ENCODE measurements at regions not wholly inside any gene's neighbourhood (a gene's known extent, or its start where the extent isn't known, plus 50 kb on each side); places are given as distances from the start of the nearest gene placed in this dataset.

DNA sequence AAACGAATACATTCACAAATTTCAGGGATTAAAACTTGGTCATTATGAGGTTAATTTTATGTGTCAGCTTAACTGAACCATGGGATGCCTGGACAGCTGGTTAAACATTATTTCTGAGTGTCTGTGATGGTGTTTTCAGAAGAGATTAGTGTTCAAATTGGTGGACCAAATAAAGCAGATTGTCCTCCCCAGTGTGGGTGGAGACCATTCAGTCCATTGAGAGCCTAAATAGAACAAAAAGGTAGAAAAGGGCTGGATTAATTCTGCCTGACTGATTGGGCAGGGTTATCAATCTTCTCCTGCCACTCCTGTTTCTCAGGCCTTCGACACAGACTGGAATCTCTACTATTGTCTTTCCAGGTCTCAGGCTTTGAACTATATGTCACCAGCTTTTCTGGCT lies 203.8 kb upstream of the SLITRK6 start:
- DNase-seq (ENCODE audit: low read depth), result no peak
- TF ChIP-seq, protein P1, sequence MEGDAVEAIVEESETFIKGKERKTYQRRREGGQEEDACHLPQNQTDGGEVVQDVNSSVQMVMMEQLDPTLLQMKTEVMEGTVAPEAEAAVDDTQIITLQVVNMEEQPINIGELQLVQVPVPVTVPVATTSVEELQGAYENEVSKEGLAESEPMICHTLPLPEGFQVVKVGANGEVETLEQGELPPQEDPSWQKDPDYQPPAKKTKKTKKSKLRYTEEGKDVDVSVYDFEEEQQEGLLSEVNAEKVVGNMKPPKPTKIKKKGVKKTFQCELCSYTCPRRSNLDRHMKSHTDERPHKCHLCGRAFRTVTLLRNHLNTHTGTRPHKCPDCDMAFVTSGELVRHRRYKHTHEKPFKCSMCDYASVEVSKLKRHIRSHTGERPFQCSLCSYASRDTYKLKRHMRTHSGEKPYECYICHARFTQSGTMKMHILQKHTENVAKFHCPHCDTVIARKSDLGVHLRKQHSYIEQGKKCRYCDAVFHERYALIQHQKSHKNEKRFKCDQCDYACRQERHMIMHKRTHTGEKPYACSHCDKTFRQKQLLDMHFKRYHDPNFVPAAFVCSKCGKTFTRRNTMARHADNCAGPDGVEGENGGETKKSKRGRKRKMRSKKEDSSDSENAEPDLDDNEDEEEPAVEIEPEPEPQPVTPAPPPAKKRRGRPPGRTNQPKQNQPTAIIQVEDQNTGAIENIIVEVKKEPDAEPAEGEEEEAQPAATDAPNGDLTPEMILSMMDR (conservative IDR thresholded peaks at IDR 0.05; ENCODE audit: low read depth, low read length), result no peak
- no peak overlapping the region for H3K4me3 ChIP-seq (ENCODE audit: low read depth, low read length)

DNA sequence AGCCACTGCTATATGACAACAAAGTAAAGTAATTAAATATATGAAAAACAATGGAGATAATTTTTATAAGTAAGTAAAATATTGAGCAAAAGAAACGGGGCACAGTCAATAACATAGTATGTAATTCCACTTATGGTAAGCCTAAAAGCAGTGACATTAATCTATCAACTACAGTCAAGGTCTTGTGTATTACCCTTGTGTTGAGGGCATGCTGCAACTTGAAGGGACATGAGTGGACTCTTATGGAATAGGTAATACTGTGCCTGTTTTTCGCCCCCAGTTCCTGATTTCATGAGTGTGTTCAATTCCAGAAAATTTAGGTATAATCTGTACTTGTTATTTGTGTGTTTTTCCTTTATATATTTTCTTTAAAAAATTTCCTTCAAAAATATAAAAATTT lies 201.3 kb upstream of the SLITRK6 start:
- no peak overlapping the region for H3K4me3 ChIP-seq (ENCODE audit: low read depth, low read length)
- no peak for DNase-seq (ENCODE audit: low read depth)
- TF ChIP-seq, protein P1 (conservative IDR thresholded peaks at IDR 0.05; ENCODE audit: low read depth, low read length), result no peak

DNA sequence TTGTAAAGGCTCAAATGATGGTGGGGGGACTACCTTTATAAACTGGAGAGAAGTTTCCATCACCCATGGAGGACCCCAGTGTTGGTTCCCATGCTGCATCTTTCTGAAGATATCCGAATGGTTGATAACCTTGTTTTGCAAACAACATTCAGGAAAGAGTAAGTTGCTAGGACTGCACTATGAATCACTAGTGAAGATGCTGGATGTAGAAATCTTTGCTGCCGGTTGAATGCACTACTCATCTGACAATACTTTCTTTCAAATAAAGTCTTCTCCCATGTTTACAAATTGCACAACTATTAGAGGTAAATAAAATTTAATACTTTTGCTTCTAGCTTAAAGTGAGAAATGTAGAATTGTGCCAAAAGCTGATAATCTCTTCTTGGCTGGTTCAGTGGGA lies 198.4 kb upstream of the SLITRK6 start:
- no peak for DNase-seq (ENCODE audit: low read depth)
- no peak overlapping the region for H3K4me3 ChIP-seq (ENCODE audit: low read depth, low read length)
- TF ChIP-seq, protein P1 (conservative IDR thresholded peaks at IDR 0.05; ENCODE audit: low read depth, low read length), result no peak

DNA sequence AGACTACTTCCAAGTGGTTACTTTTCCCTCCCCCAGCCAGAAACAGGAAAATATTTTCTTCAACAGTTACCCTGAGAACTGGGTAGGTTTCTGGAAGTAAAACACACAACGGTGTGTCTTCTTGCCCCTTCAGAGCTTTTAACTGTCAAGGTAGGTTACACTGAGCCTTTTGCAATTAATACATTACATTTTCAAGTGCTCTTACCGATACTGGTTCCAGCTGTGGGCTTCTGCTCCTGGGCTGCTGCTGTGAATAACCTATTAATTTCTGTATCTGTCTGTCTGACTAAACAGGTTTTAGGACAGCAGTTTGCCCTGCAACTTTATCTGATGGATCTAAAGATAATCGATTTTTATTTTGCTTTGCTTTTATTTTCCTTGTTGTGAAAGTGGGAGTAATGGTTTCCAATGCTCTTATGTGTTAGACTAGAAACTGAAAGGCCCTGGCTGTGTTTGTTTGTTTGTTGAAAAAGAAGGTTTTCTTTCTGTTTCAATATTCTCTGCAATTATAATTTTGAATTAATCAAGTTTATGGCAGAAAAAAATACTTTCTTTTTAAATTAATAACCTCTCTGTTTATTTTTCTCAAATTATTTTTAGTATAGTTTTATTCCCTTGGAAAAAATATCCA lies 196.7 kb upstream of the SLITRK6 start:
- no peak for DNase-seq (ENCODE audit: low read depth)
- no peak overlapping the region for H3K4me3 ChIP-seq (ENCODE audit: low read depth, low read length)
- TF ChIP-seq, protein P1 (conservative IDR thresholded peaks at IDR 0.05; ENCODE audit: low read depth, low read length), result no peak

DNA sequence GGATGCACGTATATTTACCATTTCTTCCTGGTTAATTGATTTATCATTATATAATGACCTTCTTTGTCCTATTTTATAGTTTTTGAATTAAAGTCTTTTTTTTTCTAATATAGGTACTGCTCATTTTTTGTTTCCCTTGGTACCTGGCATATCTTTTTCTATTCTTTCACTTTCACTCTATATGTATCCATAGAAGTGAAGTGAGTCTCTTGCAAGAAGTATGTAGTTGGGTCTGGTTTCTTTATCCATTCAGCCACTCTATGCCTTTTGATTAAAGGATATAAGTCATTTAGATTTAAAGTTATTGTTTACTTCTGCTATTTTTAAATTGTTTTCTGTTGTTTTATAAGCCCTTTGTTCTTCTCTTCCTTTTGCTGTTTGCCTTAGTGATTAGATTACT lies 194.3 kb upstream of the SLITRK6 start:
- no peak overlapping the region for H3K4me3 ChIP-seq (ENCODE audit: low read depth, low read length)
- no peak for DNase-seq (ENCODE audit: low read depth)
- TF ChIP-seq, protein P1 (conservative IDR thresholded peaks at IDR 0.05; ENCODE audit: low read depth, low read length), result no peak

DNA sequence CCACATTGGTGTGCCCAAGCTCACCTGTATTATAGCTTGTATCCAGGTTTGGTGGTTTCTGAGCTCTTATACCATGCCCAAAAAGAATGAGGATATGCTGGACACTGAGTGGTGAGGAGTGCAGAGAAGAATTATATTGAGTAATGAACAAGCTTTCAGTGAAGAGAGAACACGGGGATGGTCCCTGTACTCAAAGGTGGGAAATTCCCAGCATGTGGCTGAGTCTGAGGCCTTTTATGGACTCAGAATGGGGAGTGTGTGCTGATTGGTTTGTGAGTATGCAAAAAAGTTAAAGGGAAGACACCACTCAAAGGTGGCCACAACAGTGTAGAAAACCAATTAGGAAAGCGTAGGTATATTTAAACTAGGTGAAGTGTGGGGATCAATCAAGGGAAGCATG lies 191.2 kb upstream of the SLITRK6 start:
- DNase-seq (ENCODE audit: low read depth), result no peak
- no peak overlapping the region for H3K4me3 ChIP-seq (ENCODE audit: low read depth, low read length)
- TF ChIP-seq, protein P1 (conservative IDR thresholded peaks at IDR 0.05; ENCODE audit: low read depth, low read length), result no peak

DNA sequence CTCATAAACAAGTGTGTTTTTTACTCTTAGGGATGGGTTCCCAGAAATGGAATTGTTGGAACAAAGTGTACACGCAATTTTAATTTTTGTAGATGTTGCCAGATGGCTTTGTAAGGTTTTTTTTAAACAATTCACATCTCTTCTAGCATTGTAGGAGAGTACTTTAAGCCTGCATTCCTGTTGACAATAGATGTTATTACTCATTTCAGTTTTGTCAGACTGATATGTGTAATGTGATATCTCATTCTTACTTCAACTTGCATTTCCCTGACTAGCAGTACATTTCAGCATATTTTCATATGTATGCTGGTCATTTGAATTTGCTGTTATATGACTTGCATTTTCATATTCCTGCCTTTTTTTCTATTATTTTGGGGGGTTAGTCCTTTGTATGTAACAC lies 186.6 kb upstream of the SLITRK6 start:
- no peak for DNase-seq (ENCODE audit: low read depth)
- TF ChIP-seq, protein P1 (conservative IDR thresholded peaks at IDR 0.05; ENCODE audit: low read depth, low read length), result no peak
- no peak overlapping the region for H3K4me3 ChIP-seq (ENCODE audit: low read depth, low read length)

Data from epithelial cell of proximal tubule (primary cell).